Cardiac septum (tissue), 1 donor: ENCODE measurements at regions not wholly inside any gene's neighbourhood (a gene's known extent, or its start where the extent isn't known, plus 50 kb on each side); places are given as distances from the start of the nearest gene placed in this dataset.
"Not testable (repeated sequence)": the region's sequence is repeated elsewhere in the genome, so short reads cannot be mapped to it uniquely, and the experiment has no call there.

Experiments
- DNase-seq: peaks from one replicate; pipeline ENCODE4 v3.0.0-alpha.2; 2020; ENCODE audit warnings: low spot score
- intact Hi-C: fragments of 100-400 bp; cut with DNase I; formaldehyde crosslinking; loops from one replicate; pipeline ENCODE4 v1.14.0; 2022
- donor health status: DM: no; HTN: no; CAD: no.

DNA sequence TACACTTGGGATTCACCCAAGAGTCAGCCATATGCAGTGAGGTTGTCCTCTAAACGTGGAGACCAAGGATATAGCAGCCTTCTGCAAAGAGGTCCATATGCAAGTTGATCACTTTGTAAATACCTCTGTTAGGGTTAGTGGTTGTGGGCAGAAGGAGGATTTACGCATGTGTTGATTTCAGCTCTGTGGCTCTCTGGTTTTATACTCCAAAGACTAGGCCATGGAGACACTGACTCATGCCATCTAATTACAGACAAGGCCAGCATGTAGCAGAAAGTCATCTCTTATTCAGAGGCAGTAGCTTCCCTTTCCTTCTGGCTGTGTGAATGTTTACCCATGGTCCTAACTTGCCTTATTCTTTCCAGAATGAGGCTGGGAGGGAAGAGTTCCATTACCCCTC is 140.9 kb upstream of the GOLGA6L4 start:
- intact Hi-C loops, DNase-seq: not testable (repeated sequence)

DNA sequence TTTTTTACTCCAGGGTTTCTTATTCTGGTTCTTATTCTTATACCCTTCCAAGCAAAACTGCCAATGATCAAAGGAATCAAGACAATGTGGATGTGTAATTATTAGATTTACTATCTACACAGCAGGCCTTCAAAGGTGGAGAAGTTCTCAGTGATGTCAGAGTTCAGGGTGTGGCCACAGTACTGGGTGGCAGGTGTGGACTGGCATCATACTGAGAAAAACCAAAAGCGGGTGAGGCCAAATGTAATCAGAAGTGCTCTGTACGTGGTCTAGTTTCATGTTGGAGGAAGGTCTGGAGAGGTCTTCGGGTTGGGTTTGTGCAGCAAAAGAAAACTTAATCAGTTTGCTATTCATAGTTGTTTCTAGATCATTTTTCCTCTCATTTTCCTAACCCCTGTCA is 138.5 kb upstream of the GOLGA6L4 start:
- intact Hi-C loops, DNase-seq: not testable (repeated sequence)

DNA sequence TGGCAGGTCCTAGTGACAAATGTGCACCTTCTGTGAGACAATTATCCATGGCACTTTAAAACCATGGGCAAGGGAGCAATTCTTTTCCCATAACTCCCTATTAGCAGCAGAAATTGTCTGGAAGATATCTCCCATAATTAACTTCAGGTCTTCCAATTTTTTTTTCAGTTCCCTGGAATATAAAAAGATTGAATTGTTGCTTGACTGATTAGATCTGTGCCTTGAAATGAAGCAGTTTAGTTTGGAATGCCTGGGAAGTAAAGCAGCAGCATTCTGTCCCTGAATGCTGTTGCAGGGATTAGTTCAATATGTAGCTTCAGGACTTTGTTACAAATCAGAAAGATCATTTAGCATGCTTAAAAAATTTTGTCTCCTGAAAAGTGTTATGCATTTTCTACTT is 137.0 kb upstream of the GOLGA6L4 start:
- intact Hi-C loops, result no loop called here
- no peak for DNase-seq

DNA sequence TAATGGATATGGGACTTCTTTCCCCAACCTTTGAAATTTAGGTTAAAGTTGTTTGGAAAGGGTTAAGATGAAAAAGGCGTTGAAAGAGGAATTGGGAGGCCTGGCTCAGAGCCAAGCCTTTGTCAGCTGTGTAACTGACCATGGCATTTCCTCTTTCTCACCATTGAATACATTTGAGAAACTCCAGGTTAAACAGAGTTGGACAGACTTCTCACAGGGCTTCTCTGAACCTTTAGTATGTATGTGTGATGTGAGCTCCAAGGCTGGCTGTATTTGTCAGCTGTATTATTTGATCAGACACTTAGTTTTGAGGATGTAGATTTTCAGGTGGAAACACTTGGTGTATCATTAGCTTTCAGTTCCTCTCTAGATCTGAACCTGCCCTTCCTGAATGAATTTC is 136.4 kb upstream of the GOLGA6L4 start:
- no peak for DNase-seq
- intact Hi-C loops, result no loop called here

DNA sequence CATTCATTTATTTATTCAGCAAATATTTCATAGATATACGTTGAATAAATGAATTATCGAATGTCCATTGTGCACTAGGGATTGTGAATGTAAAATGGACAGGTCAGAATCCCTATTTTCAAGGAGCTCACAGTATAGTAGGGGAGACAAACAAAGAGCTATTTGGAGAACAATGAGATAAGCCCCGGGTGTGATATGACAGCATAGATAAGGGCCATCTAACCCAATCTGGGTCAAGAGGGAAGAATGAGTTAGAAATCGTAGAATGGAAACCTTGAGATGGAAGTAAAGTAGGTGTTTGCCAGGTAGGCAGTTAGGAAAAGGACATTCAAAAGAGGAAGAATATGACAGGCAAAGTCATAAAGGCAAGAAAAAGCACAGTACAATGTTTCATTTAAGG is 132.2 kb upstream of the GOLGA6L4 start:
- DNase-seq, result no peak
- intact Hi-C loops, result no loop called here

DNA sequence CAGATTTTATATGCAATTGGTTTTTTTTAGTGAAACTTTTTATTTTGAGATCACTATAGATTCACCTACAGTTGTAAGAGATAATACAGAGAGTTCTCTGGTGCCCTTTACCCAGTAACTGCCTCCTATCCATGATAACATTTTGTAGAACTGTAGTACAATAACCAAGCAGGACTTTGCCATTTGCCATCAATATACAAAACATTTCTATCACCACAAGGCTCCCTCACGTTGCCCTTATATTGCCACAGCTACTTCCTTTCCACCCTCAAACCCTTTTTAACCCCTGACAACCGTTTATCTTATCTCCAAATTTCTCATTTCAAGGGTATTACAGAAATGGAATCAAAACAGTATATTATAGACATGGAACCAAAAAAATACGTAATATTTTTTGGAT is 130.7 kb upstream of the GOLGA6L4 start:
- intact Hi-C loops, result no loop called here
- no peak for DNase-seq

DNA sequence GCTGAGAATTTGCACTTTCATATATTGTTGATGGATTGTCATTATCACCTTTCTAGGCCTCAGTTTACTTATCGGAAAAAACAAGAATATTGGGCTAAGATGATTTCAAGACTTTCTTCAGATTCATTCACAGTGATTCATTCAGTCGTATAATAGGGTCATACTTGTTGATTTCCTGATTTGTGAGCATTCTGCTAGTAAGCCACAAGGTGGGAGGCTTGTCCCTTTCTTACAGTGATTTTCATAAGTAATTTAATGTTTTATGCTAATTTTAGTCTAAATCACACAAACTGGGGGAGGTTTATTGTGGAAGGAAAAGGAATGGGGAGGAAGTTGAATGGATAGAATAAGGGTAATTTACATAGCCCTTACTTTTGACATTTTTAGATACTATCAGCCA is 126.8 kb upstream of the GOLGA6L4 start:
- intact Hi-C loops, result no loop called here
- no peak for DNase-seq

DNA sequence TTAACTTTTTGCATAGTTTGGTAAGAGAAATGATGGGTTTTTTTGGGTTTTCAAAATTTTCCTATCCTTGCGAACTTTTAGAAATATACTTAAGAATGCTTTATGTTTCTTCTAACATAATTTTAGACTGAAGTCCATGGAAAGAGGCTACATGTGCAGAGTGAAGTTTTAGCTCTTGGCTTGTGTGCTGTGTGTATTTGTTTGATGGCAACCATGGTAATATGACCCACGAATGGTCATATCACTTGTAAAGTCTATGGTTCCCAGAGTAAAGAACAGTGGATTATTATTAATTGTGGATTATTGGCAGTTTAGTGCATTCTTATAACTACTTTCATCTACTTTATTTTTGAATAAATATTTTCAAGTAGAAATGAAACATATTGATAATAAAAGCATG is 124.0 kb upstream of the GOLGA6L4 start:
- intact Hi-C loops, result no loop called here

DNA sequence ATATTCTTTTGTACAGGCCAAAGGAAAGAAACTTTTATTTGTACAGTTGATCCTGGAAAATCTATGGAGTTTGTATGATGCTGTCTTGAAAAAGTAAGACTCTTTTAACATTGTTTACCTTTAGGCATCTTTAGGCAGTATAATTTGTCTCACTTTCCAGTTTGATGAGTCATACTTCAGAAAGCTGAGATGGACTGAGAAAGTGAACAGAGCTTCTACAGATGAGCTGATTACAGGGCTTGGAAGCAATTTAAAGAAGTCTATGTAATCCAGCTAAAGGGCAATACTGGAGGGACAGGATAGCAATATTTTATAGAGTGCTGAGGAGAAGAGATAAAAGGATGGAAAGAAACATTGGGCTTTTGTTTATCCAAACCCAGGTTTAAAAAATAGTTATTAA is 123.5 kb upstream of the GOLGA6L4 start:
- no peak for DNase-seq
- intact Hi-C loops, result no loop called here

More for the DNA sequence above, 124.0 kb upstream of the GOLGA6L4 start:
- no peak for DNase-seq

DNA sequence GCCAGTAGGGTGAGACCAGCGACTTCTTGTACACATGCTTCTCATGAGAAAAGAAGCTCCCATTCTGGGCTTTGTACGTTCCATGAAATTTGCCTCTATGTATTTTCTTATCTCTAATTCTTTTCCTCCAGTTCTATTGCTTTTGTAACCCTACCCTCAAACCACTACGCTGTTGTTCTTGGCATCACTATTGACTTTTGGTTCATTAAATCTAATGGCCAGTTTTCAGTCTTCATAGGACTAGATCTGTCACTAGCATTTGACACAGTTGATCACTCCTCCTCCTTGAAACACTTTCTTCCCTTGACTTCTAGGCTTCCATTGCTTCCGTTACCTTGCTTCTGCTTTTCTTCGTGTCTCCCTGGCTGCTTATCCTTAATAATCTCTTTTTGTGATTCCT is 121.7 kb upstream of the GOLGA6L4 start:
- no peak for DNase-seq
- intact Hi-C loops, result no loop called here

DNA sequence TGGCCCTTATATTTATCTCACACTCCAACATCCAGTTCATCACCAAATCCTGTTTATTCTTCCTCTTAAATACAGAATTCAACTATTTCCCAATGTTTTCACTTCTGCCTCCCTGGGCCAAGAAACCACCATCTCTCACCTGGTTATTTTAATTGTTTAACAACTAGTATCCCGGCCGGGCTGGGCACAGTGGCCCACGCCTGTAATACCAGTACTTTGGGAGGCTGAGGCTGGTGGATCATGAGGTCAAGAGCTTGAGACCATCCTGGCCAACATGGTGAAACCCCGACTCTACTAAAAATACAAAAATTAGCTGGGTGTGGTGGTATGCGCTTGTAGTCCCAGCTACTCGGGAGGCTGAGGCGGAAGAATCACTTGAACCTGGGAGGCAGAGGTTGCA is 120.9 kb upstream of the GOLGA6L4 start:
- DNase-seq, intact Hi-C loops: not testable (repeated sequence)

DNA sequence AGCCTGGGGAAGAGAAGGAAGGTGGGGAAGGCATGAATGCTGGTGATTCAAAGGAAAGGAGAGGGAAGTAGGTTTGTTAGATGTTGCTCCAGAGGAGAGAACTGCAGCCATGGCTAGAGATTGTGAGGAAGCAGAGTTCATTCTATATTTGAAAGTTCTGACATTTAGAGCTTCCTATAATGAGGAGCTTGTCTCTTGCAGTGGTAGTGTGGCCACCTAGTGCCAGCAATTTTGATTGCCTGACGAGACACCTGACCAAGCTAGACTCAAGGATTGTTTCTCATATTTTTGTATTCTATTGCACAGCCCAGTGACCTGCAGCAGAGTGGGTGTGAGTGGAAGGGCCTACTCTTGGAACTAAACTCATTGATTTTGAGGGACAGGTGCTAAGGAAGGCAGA is 116.2 kb upstream of the GOLGA6L4 start:
- intact Hi-C loops, DNase-seq: not testable (repeated sequence)

DNA sequence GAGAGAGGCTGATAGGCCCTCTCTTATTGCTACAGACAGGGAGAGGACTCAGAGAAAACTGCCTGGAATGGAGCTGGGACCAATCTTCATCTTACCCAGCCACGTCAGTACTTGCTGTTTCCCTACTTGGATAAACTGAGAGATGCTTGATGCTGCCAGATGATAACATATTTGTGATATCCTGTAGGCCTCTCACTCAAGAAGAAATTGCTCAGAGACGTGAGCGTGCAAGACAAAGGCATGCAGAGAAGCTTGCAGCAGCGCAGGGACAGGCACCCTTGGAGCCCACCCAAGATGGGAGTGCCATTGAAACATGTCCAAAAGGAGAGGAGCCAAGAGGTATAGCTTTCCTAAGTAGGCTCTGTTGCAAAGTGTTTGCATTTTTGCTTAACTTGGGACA is 114.7 kb upstream of the GOLGA6L4 start:
- intact Hi-C loops, DNase-seq: not testable (repeated sequence)

DNA sequence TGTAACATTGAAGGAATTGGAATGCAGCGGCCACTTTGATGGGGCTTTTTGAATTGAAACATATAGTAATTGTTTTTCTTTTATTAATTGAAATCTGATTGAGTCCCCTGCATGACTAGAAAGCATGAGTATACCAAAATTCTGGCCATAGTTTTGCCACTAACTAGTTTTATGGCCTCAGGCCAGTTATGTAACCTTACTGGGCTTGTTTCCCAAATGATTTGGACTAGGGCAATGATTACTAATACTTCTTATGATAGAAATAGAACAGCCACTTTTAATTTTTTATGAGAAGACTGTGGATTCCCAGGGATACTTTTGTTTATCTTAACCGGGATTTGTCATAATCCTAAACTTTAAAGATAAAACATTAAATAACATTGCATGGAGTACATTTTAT is 106.9 kb upstream of the GOLGA6L4 start:
- DNase-seq, intact Hi-C loops: not testable (repeated sequence)

DNA sequence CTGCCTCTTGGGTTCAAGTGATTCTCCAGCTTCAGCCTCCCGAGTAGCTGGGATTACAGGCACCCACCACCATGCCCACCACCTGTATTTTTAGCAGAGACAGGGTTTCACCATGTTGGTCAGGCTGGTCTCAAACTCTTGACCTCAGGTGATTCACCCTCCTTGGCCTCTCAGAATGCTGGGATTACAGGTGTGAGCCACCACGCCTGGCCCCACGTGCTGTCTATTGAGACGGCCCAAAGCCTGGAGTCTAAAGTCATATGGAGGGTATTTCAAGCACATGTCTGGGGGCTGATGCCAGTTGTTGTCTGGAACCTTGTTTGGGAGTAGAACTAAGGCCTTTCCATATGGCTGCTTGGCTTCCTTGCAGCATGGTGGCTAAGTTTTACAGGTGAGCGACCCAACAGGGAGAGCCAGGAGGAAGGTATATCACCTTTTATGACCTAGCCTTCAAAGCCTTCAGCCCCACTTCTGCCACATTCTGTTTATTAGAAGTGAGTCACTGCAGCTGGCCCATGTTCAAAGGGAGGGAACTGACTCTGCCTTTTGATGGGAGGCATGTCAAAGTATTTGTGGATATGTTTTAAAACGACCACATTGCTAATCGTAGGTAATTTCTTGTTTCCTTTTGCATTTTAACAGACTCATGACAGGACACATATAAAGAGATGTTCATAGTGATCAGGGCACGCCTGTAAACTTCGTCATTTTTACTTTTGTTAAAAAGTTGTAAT is 105.3 kb upstream of the GOLGA6L4 start:
- intact Hi-C loops, DNase-seq: not testable (repeated sequence)

DNA sequence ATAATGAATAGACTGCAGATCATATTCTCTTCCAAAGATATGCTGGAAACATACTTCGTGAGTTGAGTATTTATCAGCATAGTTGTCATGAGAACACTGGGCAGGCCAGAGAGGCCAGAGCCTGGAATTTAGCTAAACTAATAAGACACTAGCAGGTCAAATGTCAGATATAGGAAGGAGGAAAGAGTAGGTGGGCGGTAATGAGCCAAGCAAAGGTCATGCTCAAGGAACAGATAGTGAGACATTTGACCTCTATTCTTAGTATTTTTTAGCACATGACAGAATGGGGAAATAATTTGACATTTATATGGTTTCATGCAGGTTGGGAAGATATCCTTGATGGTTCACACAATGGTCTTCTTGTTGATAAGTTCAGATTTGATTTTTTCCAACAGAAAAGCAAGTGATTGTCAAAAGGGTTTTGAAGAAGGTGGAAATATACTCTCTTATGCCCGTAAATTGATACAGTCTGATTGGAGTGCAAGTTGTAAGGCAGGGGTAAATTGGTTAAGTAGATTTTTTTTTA is 99.6 kb upstream of the GOLGA6L4 start:
- intact Hi-C loops, DNase-seq: not testable (repeated sequence)

DNA sequence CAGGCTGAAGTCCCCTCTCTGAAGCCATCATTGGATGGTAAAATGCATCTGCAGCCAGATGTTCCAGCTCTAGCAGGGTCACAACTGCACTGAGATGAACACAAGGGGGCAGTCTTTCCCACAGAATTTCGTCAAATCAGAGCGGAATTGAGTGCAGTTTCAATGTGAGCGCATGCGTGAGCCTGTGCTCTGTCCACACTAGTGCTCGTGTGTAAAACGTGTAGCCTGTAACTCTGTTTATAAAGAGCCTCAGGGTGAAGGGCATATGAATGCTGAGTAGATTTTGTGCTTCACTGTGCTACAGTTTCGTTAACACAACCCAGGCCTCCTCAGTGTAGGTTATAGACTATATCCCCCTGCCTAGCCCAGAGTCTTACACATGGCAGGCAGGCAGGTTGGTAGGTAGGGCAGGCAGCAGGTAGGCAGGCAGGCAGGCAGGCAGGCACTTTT is 92.7 kb upstream of the GOLGA6L4 start:
- intact Hi-C loops, result no loop called here
- DNase-seq, result no peak

DNA sequence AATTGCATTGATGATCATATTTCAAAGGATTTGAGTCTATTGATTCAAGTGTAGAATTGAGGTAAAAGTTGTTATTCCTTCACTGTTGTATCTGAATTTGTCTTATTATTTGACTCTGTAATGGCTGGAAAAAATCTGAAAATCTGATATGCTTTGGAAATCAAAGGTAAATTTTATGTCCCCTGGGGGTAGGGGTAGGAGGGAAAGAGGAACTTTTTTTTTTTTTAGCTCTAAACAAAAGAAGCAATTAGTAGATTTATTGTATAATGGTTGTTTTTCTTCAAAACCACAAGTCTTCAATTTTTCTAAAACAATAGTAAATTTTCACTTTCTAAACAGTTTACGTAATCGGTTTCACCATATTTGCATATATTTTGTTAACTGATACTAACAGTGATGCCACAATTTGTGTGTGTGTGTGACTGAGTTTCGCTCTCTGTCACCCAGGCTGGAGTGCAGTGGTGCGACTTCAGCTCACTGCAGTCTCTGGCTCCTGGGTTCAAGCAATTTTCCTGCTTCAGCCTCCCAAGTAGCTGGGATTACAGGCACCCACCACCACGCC is 91.7 kb upstream of the GOLGA6L4 start:
- DNase-seq, result no peak
- intact Hi-C loops, result no loop called here

DNA sequence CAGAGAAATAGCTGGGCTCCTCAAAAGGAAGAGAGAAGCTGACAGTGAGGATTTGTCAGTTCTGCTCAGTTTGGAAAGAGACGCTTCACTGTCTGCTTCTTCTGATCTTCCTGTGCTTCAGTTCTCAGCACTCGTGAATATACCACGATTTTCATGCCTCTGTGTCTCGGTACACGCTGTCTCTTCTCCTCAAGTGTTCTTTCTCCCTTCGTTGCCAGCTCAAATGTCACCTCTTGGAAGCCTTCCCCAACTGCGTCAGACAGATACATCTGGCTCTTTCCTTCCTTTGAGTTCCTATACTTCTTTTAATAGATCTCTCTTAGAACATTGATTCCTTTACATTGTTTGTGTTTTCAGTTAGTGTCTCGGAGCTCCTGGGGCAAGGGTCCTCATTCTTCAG is 90.6 kb upstream of the GOLGA6L4 start:
- intact Hi-C loops, DNase-seq: not testable (repeated sequence)

DNA sequence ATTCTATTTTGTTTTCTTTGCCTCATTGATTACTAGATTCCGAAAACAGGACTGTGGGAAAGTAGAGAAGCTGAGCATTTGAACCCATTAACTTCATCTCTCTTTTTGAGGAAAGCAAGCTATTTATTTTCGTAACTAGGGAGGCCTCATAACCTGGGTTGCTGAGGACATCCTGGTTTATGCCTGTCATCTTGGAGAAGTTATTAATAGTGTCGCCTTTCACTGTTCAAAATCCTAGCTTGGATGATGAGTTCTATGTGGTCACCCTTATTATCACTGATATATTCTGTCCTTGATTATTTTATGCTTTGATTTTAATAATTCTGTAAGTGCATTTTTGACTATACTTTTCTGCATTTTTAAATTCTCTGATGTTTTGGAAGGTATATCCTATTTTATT is 89.3 kb upstream of the GOLGA6L4 start:
- DNase-seq, intact Hi-C loops: not testable (repeated sequence)

DNA sequence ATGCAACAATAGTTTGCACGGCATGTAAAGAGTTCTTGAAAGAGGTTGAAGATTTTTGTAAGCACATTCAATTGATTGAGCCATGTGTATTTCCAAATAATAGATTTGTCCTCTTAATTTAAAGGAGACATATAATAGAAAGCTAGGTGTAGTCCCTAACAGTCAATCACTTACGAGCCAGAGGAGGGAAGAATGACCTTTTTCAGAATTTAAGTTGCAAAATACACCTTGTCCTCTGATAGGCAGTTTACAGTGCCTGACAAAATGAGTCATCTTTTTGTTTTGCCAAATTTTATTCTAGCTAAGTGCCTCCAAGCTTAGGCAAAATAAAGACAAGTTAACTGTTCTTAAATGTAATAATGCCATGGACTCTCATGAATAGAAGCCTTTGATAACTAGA is 88.3 kb upstream of the GOLGA6L4 start:
- DNase-seq, intact Hi-C loops: not testable (repeated sequence)
